NB4 (cell line): ENCODE measurements at regions not wholly inside any gene's neighbourhood (a gene's known extent, or its start where the extent isn't known, plus 50 kb on each side); places are given as distances from the start of the nearest gene placed in this dataset.

Experiments used
- CTCF ChIP-seq: IDR thresholded peaks from one replicate; pipeline ENCODE4 v1.5.1; 2012; ENCODE audit warnings: low read depth, low read length
- MYC ChIP-seq: IDR thresholded peaks from 2 replicates; pipeline ENCODE4 v1.6.1; 2011; ENCODE audit warnings: low read depth, low read length
- POLR2A ChIP-seq: IDR thresholded peaks from 2 replicates; pipeline ENCODE4 v1.6.1; 2011; ENCODE audit warnings: mild to moderate bottlenecking; ENCODE audit not compliant: insufficient read length; ENCODE audit errors: extremely low read depth
- TF ChIP-seq, protein P1 (sequence below): IDR thresholded peaks from 2 replicates; pipeline ENCODE4 v1.6.1; 2011; ENCODE audit warnings: low read depth, low read length

GRCh38 chr2:234399451-234400246 is 97.2 kb downstream of the ARL4C start:
- TF ChIP-seq CTCF (no peak), MYC (no peak), POLR2A (no peak)
- TF ChIP-seq, protein P1, sequence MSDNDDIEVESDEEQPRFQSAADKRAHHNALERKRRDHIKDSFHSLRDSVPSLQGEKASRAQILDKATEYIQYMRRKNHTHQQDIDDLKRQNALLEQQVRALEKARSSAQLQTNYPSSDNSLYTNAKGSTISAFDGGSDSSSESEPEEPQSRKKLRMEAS = no peak
